D341Med (cell line): ENCODE measurements at regions not wholly inside any gene's neighbourhood (a gene's known extent, or its start where the extent isn't known, plus 50 kb on each side); places are given as distances from the start of the nearest gene placed in this dataset.
"Not testable (repeated sequence)": the region's sequence is repeated elsewhere in the genome, so short reads cannot be mapped to it uniquely, and the experiment has no call there.

Source experiments
- DNase-seq: peaks from one replicate; pipeline ENCODE4 v3.0.0; 2012; ENCODE audit warnings: low spot score

GRCh38 chr6:168825226-168826077, 384.5 kb downstream of the SMOC2 start:
- DNase-seq: no peak

DNA sequence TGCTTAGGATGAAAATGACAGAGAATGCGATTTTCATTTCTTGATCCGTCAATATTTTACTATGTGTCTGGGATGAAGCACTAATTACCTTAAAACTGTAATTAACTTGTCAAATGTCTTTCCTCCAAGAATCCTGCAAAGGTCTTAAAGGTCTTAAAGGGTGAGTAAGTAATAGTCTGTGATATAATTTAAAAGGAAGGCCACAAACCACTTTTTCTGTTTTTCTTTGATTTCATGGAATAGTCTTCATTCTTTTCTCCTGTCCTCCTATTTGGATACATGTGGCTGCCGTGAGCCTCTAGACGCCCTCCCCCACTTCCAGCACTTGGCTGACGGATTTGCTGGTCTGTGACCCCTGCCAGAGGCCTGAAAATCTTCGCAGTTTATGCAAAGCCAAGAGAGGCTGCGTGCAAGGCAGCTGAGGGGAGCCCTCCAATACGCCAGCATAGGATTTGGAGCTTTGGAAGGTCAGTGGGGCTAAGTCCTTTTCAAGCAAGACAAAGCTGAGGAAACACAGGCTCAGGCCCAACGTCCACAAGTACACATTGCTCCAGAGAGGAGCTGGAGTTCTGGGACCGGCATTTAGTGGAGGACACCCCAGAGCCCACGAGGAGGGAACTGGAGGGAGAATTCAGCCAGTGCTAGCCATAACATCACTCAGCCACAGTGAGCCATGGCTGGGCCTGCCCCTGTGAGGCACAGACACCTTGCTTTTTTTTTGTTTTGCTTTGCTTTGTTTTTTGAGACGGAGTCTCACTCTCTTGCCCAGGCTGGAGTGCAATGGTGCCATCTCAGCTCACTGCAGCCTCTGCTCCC, 382.6 kb downstream of the SMOC2 start:
- no peak for DNase-seq

DNA sequence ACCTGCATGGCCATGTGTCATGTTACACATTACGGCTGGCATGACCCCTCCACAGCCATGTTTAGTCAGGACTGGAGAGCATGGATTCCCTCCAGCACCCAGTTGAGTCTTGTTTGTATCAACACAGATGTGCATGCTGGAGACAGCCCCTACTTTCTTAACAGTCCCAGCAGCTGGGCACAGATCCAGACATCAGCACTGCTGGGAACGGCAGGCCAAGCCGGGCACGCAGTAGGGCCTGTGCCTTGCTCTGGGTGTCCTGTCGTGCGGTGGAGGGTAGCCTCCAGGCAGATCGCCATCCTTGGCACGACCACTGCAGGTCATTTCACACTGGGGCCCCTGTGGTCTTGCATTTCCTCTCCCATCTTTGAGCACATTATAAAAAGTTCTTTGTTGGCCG, 381.4 kb downstream of the SMOC2 start:
- DNase-seq: no peak

- DNase-seq: no peak
These were observed 378.6 kb downstream of the SMOC2 start for GRCh38 chr6:168819546-168819945.

DNA sequence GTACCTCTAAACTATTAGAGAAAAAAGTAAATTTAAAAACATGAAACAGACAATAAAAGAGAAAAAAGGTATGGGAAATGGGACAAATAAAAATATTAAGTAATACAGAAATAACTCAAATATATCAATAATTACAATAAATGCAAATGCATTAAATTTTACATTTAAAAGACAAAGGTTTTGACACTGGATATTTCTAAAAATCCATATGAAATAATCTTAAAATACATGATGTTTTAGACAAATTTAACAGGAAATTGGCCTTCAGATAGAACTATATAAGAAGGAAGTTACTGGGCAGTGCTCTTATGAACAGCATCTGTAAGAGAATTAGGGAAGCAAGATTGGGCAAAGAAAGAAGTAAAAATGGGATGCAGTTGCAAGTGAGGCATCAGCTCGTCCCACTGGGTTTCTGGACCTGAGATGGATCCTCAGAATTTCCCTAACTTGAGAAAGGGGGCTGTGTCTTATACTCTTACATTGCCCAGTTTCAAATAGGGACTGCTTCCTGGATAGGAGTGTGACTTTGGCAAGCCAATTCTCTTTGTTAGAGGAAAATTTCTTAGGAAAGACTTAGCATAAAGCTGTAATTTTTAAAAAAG, 376.7 kb downstream of the SMOC2 start:
- DNase-seq: no peak

DNA sequence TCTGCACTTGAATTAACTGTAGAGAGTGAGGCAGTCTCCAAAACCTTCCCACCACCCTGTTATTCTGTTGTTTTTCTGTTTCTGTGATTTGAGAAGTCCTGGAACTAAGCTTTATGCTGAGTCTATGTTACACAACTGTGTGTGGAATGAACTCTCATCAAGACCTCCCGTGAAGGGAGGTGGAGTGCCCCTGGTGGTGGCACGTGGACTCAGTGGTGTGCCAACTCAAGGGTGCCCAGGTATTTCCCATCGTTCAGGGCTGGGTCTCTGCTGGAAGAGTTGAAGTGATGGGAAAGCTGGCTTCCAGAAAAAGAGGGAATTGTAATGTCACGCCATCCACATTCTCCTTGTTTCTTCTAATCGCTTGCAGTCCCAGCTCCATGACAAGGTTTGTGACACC, 374.2 kb downstream of the SMOC2 start:
- no peak for DNase-seq

DNA sequence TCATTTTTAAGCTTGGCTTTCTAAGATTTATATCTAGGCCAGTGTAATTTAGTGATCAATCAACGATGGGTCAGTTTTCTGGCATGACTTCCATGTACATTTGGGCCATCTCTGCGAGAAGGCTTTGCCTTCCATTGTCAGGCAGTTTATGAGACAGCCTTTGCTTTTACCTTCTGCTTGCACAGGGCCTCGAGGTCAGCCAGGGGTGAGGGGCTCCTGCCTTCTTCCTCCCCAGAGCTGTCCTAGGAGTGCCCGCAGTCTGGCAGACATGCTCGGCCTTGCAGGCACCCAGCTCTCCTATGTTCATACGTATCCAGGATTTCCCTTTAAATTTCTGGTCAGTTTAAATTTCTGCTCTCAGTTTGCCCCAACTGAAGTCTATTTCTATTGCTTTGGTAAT, 367.2 kb downstream of the SMOC2 start:
- DNase-seq: no peak

- no peak for DNase-seq
These were observed 363.3 kb downstream of the SMOC2 start for GRCh38 chr6:168804331-168804730.

- DNase-seq: no peak
These were observed 362.9 kb downstream of the SMOC2 start for GRCh38 chr6:168803874-168804273.

GRCh38 chr6:168799067-168799466, 358.1 kb downstream of the SMOC2 start:
- no peak for DNase-seq

GRCh38 chr6:168796106-168796505, 355.1 kb downstream of the SMOC2 start:
- no peak for DNase-seq

DNA sequence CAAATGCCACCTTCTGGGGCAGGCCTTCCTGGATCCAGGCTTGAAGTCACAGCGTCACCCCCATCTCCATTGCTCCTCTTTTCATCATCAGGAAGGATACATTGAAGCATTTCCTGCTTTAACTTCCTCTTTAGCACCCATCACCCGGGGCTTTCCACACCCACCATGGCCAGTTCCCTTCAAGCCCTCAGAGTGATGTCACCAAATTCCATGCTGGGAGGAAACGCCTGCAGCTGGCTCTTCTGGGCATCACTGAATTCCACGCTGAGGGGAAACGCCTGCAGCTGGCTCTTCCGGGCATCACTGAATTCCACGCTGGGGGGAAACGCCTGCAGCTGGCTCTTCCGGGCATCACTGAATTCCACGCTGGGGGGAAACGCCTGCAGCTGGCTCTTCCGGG, 354.6 kb downstream of the SMOC2 start:
- not testable (repeated sequence) for DNase-seq

- DNase-seq: no peak
These were observed 353.5 kb downstream of the SMOC2 start for GRCh38 chr6:168794491-168794890.

GRCh38 chr6:168793649-168794048, 352.7 kb downstream of the SMOC2 start:
- DNase-seq: no peak

DNA sequence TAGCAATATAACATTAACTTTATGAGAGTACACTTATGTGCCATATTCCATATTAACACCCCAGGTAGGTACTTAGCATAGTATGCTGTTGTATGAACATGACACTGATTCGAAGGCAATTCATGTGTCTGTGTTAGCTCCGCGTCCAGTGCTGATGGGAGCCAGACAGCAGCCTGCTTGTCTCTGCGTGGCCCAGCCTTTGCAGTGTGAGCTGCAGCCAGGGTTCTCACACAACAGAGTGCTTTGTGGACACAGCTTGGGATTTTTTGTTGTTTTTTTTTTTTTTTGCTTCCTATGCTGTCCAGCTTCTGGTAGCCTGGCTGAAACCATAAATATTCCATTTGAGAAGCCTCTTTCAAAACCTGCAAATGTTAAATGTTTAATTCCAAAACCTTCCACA, 350.9 kb downstream of the SMOC2 start:
- DNase-seq: no peak

GRCh38 chr6:168789699-168790098, 348.7 kb downstream of the SMOC2 start:
- DNase-seq: no peak

DNA sequence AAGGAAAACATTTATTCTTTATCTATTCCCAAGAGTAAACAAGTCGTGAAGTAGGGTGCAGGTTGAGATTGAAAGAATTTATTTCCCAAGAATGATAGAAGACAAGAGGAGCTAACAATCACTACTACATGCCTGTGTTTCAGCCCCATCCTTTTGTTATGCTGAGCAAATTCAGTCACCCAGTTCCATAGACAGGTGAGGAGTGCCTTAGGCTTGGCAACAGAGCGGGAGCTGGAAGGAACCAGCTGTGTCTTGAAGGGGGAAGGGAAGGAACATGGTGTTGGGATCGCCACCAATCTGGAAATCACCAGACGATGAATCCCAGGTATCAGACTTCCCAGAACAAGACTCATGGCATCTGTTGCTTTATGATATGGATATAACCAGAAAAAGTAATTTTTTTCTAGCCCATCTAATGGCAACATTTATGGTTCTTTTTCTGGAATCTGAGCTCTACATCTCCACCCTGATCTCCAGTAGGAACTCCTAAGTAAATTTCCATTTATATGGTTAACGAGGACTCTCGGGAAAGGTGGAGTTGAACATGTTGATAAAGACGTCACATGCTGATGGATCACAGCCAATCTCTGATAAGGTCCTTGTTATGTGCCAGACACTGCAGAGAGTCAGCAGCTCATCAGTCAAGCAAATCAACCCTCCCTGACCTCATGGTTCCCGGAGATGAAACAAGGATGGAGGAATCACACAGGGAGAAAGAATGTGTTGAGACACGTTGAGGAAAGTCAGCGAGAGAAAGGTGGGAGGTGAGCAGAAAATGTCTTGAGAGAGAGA, 344.9 kb downstream of the SMOC2 start:
- DNase-seq: no peak

GRCh38 chr6:168784426-168784825, 343.4 kb downstream of the SMOC2 start:
- DNase-seq: no peak

DNA sequence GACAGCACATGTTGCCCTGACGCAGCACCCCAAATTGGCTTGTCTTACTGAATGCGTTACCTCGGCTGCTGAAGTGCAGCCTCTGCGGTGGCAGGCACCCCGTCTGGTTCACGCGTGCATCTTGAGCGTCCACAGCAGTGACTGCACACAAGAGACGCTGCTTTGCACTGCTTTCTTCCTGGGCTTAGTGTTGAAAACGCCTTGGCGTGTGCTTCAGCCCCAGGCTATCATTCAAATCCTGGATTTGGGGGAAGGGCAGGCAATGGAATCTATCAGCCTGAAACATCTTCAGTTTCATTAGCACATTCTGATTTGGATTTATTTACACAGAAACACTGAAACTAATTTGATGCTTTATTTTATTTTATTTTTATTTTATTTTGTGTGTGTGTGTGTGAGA, 342.7 kb downstream of the SMOC2 start:
- DNase-seq: no peak

- DNase-seq: no peak
These were observed 341.3 kb downstream of the SMOC2 start for GRCh38 chr6:168782187-168782751.

GRCh38 chr6:168778201-168778600, 337.2 kb downstream of the SMOC2 start:
- no peak for DNase-seq

DNA sequence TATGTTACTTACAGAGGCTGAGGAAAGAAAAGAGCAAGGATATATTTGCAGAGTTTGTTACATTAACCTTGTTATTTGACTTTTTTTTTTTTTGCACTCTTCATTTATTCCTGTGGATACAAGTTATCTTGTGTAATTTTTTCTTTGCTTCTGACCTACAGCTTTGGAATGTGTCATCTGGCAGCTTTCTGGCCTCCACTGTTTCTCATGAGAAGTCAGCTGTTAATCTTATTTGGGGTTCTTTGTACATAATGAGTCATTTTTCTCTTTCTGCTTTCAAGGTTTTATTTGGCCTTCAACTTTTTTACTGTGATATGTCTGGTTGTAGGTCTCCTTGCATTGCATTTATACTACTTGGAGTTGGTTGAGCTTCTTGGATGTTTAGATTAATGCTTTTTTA, 333.4 kb downstream of the SMOC2 start:
- no peak for DNase-seq
